Suppressor macrophage treated with lipopolysaccharide for 4 hours (primary cell): ENCODE measurements at regions not wholly inside any gene's neighbourhood (a gene's known extent, or its start where the extent isn't known, plus 50 kb on each side); places are given as distances from the start of the nearest gene placed in this dataset.

ENCODE experiments used
- DNase-seq: peaks from one replicate; pipeline ENCODE4 v3.0.0-alpha.2; 2020

DNA sequence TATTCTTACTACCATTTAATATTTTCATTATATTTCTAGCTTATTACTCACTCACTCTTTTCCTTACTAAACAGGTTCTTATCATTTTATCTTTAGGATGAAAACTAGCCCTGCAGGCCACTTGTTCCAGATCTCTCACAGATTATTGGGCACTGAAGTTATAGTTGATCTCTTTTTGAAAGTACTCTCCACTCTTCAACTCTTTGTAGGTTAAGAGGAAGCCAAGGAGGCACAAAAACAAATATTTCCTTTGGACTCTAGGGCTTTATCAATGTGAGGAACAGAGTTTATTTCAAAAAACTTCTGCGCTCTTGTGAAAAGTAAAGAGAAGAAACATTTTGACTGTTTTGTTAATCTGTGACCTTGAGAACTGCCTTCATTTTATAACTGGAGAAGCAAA lies 96.0 kb upstream of the NPHP3 start:
- DNase-seq: no peak

DNA sequence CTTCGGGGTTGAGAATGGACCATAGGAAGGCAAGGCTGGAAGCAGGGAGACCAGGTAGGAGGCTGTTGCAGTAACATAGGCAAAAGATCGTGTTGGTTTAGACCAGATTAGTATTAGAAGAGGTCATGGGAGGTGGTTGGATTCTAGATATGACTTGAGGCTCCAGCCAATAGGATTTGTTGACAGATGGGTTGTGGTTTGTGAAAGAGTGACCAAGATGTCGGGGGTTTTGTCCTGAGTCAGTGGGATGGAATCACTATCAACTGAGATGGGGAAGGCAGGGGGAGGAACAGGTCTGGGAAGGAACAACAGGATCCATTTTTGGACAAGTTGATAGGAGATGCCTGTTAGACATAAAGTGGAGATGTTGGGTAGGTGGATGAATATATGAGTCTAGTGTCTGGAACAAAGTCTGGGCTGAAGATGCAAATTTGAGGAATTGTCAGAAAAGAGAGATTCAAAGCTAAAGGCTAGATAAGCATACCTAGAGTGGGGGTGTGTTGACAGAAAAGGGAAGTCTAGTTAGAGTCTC lies 95.5 kb upstream of the NPHP3 start:
- no peak for DNase-seq

DNA sequence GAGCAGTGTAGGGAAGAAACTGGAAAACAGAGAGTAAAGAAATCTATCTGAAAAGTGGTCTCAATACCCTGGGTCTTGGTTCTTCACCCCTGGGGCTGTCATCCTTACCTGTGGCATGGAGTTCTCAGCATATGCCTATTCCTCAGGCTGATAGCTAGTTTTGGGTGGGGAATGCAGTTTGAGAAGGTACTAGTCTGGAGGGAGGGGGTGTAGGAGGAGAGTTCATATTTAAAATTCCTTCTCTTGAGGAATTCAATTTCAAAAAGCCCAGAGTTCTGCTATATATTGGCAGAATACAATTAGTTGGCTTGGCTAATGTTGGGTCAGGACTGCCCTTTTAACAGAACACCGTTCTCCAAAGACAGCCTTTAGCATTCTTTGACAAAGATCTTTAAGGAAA lies 82.9 kb upstream of the NPHP3 start:
- no peak for DNase-seq

DNA sequence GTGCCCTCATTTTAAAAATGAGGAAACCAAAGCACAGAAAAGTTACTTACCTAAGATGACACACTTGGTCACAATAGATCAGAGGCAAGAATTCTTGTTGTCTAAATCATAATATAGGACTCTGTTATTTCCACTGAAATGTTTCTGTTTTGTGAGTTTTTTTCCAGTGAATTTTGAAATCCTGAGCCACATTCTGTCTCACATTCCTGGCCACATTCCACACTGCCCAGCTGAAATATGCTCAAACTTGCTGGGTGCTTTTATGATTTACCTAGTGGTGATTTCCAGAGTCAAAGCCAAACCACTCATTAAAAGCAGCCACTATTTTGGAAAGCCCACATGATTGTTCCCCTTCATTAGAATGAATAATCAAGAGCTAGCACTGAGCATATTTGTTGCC lies 82.3 kb upstream of the NPHP3 start:
- no peak for DNase-seq

DNA sequence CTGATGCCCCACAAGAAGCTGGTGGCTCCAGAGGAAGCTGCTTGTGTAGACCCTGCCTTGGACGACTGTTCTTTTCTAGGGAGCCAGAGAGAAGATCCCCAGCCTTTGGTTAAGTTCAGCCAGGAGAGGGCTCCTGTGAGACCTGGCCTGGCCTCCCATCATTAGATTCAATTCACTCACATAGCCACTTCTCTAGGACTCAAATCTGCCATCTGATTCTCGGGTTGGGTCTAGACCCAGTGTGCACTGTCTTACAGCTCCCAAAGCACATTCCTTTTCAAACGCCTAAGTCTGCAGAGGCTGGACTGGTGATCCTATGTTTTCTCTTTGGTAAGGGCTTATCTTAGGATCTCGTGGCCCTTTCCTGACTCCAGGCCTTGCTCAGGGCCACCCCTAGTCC lies 81.7 kb upstream of the NPHP3 start:
- no peak for DNase-seq

DNA sequence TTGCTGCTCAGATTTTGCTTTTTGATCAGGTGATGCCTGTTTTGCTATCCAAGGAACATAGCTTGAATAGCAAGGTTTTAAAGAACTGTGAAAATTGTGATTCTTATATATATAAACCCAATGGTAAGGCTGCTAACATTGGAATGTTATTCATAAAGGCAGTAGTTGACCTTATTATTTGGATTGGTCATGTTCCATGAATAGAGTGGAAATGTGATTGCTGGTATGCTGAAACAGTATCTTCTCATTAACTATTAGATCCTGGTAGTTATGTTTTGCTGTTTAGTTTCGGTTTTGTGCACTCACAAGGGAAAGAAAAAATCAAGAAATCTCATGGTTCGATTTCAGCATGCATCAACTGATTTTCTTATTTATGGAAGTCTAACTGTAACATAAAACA lies 78.7 kb upstream of the NPHP3 start:
- DNase-seq: no peak

DNA sequence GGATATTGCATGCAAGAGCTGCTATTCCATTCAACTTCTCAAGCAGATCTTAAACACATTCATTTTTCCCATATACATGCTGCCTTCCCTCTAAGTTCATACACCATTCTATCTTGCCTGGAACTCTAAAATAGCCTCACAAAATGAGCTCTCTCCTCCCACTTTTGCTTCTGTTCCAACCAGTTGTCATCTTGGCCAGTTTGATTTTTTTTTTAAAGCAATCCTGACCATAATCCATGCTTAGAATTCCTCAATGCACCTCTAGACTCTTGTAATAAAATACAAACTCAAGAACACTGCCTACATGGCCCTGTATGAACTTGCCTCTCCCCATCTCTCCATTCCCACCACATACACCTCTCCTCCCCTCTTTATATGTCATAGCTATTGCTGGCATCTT lies 68.6 kb upstream of the NPHP3 start:
- no peak for DNase-seq

DNA sequence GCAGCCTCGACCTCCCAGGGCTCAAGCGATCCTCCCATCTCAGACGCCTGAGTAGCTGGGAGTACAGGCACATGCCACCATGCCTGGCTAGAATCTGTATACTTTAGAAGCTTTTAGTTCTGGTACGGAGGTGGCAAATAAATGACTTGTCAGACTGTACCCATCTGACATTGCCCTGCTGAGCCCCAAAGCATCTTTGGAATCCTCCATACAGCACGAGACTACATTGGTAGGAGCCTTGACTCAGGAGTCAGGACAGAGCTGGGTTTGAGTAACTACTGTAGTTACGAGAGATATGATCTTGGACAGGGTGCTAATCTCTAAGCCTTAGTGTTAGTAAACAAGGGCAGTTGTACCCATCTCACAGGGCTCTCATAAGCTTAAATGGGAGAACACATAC lies 67.8 kb upstream of the NPHP3 start:
- DNase-seq: no peak

DNA sequence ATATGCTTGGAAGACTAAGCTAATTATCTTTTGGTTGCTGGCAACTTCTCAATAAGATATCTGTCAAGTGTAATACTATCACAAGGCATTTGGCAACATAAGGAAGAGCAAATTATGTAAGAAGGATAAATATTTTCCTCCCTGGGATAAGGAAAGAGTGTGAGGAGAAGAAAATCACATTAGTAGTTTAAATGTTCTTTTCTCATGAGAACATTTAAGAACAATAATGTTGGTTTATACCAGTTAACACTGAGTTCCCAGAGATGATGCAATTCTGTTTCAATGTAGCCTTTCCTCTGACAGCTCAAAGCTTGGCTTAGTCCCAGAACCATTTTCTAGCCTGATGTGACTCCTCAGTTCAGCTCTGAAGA lies 66.1 kb upstream of the NPHP3 start:
- no peak for DNase-seq

DNA sequence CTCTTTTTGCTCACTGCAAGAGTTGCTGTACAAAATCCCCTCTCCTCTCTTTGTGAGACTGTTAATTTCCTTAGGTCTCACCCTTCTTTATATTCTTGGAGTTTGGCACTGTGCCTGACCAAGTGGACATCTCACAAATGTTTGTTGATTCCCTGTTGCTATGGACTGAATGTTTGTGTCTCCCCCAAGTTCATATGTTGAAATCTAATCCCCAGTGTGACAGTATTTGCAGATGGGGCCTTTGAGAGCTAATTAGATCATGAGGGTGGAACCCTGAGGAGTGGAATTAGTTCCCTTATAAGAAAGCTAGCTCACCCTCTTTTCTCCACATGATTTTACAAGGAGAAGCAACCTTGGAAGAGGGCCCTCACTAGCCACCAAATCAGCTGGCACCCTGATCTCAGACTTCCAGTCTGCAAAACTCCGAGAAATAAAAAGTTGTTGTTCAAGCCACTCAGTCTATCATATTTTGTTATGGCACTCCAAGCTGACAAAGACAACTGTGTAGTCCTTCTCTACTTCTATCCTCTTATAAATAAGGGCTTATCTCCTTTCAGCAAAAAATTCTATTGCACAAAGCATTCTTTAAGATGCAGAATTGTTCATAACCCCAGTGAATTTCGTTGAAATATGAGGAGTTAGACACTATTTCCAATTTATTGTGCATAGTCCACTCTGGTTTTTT lies 65.5 kb upstream of the NPHP3 start:
- DNase-seq: no peak

DNA sequence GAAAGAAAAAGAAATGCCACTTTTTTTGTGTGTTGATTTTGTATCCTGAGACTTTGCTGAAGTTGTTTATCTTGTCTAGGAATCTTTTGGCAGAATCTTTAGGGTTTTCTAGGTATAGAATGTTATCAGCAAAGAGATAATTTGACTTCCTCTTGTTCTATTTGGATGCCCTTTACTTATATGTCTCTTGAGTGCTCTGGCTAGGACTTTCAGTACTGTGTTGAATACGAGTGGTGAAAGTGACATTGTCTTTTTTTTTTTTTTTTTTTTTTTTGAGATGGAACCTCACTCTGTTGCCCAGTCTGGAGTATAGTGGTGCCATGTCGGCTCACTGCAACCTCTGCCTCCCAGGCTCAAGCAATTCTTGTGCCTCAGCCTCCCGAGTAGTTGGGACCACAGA lies 64.7 kb upstream of the NPHP3 start:
- no peak for DNase-seq

DNA sequence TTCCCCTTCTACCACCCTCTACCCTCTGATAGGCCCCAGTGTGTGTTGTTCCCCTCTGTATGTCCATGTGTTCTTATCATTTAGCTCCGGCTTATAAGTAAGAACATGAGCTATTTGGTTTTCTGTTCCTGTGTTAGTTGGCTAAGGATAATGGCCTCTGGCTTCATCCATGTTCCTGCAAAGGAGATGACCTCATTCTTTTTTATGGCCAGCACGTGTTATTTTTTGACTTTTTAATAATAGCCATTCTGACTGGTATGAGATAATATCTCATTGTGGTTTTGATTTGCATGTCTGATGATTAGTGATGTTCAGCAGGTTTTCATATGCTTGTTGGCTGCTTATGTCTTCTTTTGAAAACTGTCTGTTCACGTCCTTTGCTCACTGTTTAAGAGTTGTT lies 63.1 kb upstream of the NPHP3 start:
- DNase-seq: no peak

DNA sequence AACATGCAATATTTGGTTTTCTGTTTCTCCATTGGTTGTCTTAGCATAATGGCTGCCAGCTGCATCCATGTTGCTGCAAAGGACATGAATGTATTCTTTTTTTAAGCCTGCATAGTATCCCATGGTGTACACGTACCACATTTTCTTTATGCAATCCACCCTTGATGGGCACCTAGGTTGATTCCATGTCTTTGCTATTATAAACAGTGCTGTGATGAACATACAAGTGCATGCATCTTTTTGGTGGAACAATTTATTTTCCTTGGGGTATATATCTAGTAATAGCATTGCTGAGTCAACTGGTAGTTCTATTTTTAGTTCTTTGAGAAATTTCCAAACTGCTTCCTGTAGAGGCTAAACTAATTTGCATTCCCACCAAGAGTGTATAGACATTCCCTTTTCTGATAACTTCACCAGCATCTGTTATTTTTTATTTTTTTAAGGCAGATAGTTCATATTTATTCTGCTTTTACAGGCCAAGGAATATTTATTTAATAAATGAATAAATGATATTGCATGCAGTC lies 62.4 kb upstream of the NPHP3 start:
- DNase-seq: no peak

DNA sequence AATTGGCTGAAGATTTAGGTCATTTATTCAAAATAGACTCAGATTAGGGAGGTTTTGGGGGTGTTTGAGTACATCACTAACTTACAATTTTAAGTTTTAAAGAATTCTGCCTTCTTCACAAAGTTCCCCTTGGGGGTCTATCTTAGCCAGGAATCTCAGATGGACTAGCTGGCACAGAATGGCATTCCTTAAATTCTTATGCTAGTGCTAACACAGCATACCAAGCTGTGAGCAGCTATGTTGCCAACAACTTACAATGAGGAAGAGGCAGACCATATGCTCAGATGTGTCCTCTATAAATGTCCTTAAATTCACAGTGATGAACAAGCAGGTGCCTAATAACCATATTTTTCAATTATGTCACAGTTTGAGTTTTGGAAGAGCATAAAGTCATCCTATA lies 60.9 kb upstream of the NPHP3 start:
- DNase-seq: no peak

DNA sequence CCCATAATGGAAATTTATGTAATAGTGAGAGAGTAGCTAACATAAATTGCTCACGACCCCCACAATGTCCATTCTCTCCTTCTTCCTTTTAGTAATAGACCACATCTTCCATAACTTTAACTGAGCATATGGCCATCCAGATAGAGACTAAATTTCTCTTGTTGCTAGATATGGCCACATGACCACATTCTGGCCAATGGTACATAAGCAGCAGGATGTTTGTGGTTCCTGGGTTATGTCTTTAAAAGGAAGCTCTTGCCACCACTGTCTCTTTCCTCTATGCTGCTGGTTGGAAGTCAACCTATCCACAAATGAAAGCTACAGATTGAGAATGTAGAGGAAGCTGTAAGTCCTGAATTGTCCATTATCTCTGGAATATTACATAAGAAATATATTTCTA lies 59.7 kb upstream of the NPHP3 start:
- DNase-seq: no peak

DNA sequence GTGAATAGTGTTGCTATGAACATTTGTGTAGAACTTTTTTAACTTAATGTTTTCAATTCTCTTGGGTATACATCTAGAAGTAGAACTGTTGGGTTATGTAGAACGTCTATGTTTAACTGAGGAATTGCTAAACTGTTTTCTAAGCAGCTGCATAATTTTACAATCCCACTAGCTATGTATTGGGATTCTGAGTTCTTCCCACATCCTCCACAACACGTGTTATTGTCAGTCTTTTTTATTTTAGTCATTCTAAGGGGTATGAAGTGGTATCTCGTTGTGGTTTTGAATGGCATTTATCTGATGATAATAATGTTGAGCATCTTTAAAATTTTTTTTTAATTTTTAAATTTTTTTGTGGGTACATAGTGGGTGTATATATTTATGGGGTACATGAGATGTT lies 55.0 kb upstream of the NPHP3 start:
- no peak for DNase-seq

DNA sequence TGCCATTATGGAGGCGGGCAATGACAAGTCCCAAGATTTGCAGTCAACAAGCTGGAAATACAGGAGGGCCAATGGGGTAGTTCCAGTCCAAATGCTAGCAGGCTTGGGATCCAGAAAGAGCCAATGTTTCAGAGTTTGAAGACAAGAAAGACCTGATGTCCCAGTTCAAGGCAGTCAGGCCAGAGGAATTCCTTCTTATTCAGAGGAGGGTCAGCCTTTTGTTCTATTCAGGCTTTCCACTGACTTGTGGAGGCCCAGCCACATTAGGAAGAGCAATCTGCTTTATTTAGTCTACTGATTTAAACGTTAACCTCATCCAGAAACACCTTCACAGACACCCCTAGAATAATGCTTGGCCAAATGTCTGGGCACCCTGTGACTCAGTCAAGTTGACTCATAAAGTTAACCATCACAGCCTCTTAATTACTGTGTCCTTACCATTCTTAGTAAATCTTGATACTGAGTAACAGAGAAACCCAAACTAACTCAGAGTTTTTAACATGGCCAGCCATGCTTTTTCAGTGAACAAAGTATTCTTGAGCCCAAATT lies 50.9 kb upstream of the NPHP3 start:
- no peak for DNase-seq

DNA sequence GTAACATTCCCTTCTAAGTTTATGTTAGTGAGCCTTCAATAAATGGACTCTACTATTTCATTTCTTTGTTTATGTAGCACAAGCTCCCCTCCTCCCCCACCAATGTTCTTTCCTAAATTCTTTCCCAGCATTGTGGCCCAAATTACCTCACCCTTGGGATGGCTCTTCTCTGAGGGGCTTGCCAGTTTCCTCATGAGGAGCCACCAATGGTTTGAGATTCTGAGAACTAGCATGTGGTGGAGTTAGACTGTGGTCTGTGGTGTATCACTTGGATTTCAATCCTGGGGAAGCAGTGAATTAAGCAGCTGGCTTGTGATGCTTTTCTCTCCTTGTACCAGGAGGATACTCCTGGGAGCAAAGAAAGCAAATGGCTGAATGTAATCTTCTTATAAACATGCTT lies 50.0 kb upstream of the NPHP3 start:
- DNase-seq: no peak
